ENCODE measurements at regions not wholly inside any gene's neighbourhood (a gene's known extent, or its start where the extent isn't known, plus 50 kb on each side); places are given as distances from the start of the nearest gene placed in this dataset.

- Histone ChIP-seq H3K4me1 (replicated peaks in 1 of 2) (no peaks in the 10 kb centered on the region), H3K9me3 (replicated peaks in 1 of 3) (no peaks in the 10 kb centered on the region), H3K4me3 (no peak overlapping the region), H3K27me3 (no peaks in the 10 kb centered on the region), H3K27ac (no peak overlapping the region), H3K36me3 (replicated peaks in 1 of 2) (no peaks in the 10 kb centered on the region)
- DNase-seq, result no peak
- intact Hi-C loops (cut with DNase I), result no loop called here
- TF ChIP-seq POLR2A (IDR thresholded peaks at IDR 0.05) (no peak), CTCF (IDR thresholded peaks at IDR 0.05) (no peak)
- 71 to 82% (median 77%) methylated on average over 6 of the region's 6 CpGs for WGBS, 4 donors
These were observed 168.1 kb downstream of the SNAPC1 start for GRCh38 chr14:61930101-61930857.

- no peaks in the 10 kb centered on the region for H3K36me3 ChIP-seq (replicated peaks in 1 of 2)
- H3K4me1 ChIP-seq (replicated peaks in 1 of 2), result no peaks in the 10 kb centered on the region
- H3K9me3 ChIP-seq (replicated peaks in 1 of 3), result no peaks in the 10 kb centered on the region
- intact Hi-C loops (cut with DNase I), result no loop called here
- no peaks in the 10 kb centered on the region for H3K27me3 ChIP-seq
- DNase-seq, result no peak
- TF ChIP-seq POLR2A (IDR thresholded peaks at IDR 0.05), result no peak
- TF ChIP-seq CTCF (IDR thresholded peaks at IDR 0.05), result no peak
- H3K4me3 ChIP-seq, result no peak overlapping the region
- no peak overlapping the region for H3K27ac ChIP-seq
- WGBS, 4 donors, result 69 to 80% (median 75%) methylated on average over 4 of the region's 4 CpGs
These were observed 170.8 kb downstream of the SNAPC1 start for GRCh38 chr14:61932974-61933373.

- H3K27me3 ChIP-seq, result no peaks in the 10 kb centered on the region
- no peaks in the 10 kb centered on the region for H3K4me1 ChIP-seq (replicated peaks in 1 of 2)
- 72 to 79% (median 76%) methylated on average over 3 of the region's 3 CpGs for WGBS, 4 donors
- H3K27ac ChIP-seq, result no peak overlapping the region
- TF ChIP-seq POLR2A (IDR thresholded peaks at IDR 0.05), result no peak
- no peak for TF ChIP-seq CTCF (IDR thresholded peaks at IDR 0.05)
- H3K4me3 ChIP-seq, result no peak overlapping the region
- H3K36me3 ChIP-seq (replicated peaks in 1 of 2), result no peaks in the 10 kb centered on the region
- intact Hi-C loops (cut with DNase I), result no loop called here
- DNase-seq, result no peak
- no peaks in the 10 kb centered on the region for H3K9me3 ChIP-seq (replicated peaks in 1 of 3)
These were observed 172.2 kb downstream of the SNAPC1 start for GRCh38 chr14:61934385-61934784.

GRCh38 chr14:61939776-61940175 lies 177.6 kb downstream of the SNAPC1 start:
- H3K36me3 ChIP-seq (replicated peaks in 1 of 2), result no peaks in the 10 kb centered on the region
- no peak overlapping the region for H3K4me3 ChIP-seq
- 20 to 46% (median 38%) methylated on average over 2 of the region's 2 CpGs for WGBS, 4 donors
- H3K4me1 ChIP-seq (replicated peaks in 1 of 2), result no peaks in the 10 kb centered on the region
- H3K9me3 ChIP-seq (replicated peaks in 1 of 3), result no peaks in the 10 kb centered on the region
- no peak for DNase-seq
- intact Hi-C loops (cut with DNase I), result no loop called here
- no peaks in the 10 kb centered on the region for H3K27me3 ChIP-seq
- H3K27ac ChIP-seq, result no peak overlapping the region
- TF ChIP-seq POLR2A (IDR thresholded peaks at IDR 0.05) (no peak), CTCF (IDR thresholded peaks at IDR 0.05) (no peak)

Measured in adrenal gland (tissue), 9 donors.